T-helper 2 cell treated with Interferon-gamma antibody and Interleukin-4, amounts not matched to agents 5 μg/mL and 100 μg/mL, for 36 hours (primary cell): ENCODE measurements at regions not wholly inside any gene's neighbourhood (a gene's known extent, or its start where the extent isn't known, plus 50 kb on each side); places are given as distances from the start of the nearest gene placed in this dataset.

Experiments used
- DNase-seq: peaks from one replicate; pipeline ENCODE4 v3.0.0; 2021; ENCODE audit warnings: low spot score
- H3K27ac Mint-ChIP-seq: one replicate; pipeline ENCODE4 v1.8.0; 2021; ENCODE audit warnings: mild to moderate bottlenecking, mixed read lengths
- H3K27me3 Mint-ChIP-seq: one replicate; pipeline ENCODE4 v1.8.0; 2021; ENCODE audit warnings: low read depth, mixed read lengths
- H3K36me3 Mint-ChIP-seq: one replicate; pipeline ENCODE4 v1.8.0; 2021; ENCODE audit warnings: low read depth, mixed read lengths
- H3K4me1 Mint-ChIP-seq: one replicate; pipeline ENCODE4 v1.8.0; 2021; ENCODE audit warnings: low read depth, mixed read lengths
- H3K4me3 Mint-ChIP-seq: one replicate; pipeline ENCODE4 v1.8.0; 2022; ENCODE audit warnings: mild to moderate bottlenecking, moderate library complexity, mixed read lengths
- H3K9me3 Mint-ChIP-seq: one replicate; pipeline ENCODE4 v1.8.0; 2021; ENCODE audit warnings: mixed read lengths

GRCh38 chr16:55115506-55115905 lies 184.8 kb downstream of the IRX5 start:
- Mint-ChIP-seq H3K4me1 (no peaks in the 10 kb centered on the region), H3K27ac (no peak overlapping the region), H3K4me3 (no peak overlapping the region), H3K9me3 (no peaks in the 10 kb centered on the region), H3K27me3 (no peaks in the 10 kb centered on the region), H3K36me3 (no peaks in the 10 kb centered on the region)
- DNase-seq: no peak

DNA sequence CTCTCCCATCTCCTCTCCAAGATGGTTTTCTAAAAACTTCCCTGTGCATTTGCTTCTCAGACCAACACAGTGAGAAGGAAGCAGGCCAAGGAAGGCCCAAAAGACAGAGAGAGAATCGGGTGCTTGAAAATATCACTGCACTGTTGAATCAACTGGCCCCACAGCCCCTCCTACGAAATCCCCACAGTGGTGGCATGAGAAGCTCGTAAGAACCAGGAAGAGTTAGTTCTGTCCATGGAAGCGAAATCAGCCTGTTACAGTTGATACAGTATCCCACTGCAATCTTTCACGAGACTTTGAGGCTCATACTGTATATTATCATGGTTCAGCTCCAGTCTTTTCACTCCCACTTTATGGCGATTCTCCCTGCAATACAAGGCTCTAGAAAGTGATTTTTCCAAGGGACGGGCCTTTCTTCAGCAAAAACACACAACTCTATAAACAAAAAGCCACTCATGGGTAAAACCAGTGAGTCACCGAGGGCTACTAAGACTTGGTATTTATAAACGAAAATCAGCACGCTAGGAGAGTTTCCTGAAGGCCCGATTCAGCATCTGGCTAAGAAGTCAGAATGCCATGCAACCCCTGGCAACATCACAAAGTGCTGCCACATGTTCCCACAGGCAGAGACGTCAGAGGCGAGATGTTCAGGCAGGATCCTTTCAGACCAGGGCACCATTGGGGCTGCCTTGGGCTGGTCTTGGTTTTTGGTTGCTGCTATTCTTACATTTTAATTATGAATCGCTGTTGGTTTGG lies 185.7 kb downstream of the IRX5 start:
- Mint-ChIP-seq H3K27me3 (no peaks in the 10 kb centered on the region), H3K36me3 (no peaks in the 10 kb centered on the region), H3K4me3 (no peak overlapping the region), H3K27ac (no peak overlapping the region), H3K9me3 (no peaks in the 10 kb centered on the region), H3K4me1 (no peaks in the 10 kb centered on the region)
- DNase-seq: no peak

GRCh38 chr16:55118701-55119260 lies 188.1 kb downstream of the IRX5 start:
- no peaks in the 10 kb centered on the region for H3K4me1 Mint-ChIP-seq
- H3K36me3 Mint-ChIP-seq: no peaks in the 10 kb centered on the region
- H3K27me3 Mint-ChIP-seq: no peaks in the 10 kb centered on the region
- DNase-seq: no peak
- H3K4me3 Mint-ChIP-seq: no peak overlapping the region
- H3K27ac Mint-ChIP-seq: no peak overlapping the region
- H3K9me3 Mint-ChIP-seq: no peaks in the 10 kb centered on the region

GRCh38 chr16:55120408-55120807 lies 189.7 kb downstream of the IRX5 start:
- no peaks in the 10 kb centered on the region for H3K36me3 Mint-ChIP-seq
- no peaks in the 10 kb centered on the region for H3K4me1 Mint-ChIP-seq
- H3K9me3 Mint-ChIP-seq: no peaks in the 10 kb centered on the region
- H3K27ac Mint-ChIP-seq: no peak overlapping the region
- H3K4me3 Mint-ChIP-seq: no peak overlapping the region
- no peaks in the 10 kb centered on the region for H3K27me3 Mint-ChIP-seq
- no peak for DNase-seq

DNA sequence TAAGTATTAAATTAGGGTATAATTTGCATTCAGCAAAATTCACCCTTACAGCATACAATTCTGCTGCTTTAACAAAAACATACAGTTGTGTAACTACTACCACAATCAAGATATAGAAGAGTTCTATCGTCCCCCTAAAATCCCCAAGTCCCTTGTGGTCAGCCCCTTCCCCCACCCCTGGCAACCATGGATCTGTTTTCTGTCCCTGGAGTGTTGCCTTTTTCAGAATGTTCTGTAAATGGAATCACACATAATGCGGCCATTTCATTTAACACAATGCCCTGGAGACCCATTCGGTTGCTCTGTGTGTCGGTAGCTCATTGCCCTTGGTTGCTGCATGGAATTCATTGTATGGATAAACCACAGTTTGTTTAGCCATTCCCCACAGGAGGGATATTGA lies 190.2 kb downstream of the IRX5 start:
- H3K36me3 Mint-ChIP-seq: no peaks in the 10 kb centered on the region
- H3K4me3 Mint-ChIP-seq: no peak overlapping the region
- H3K27me3 Mint-ChIP-seq: no peaks in the 10 kb centered on the region
- H3K9me3 Mint-ChIP-seq: no peaks in the 10 kb centered on the region
- no peak overlapping the region for H3K27ac Mint-ChIP-seq
- no peaks in the 10 kb centered on the region for H3K4me1 Mint-ChIP-seq
- DNase-seq: no peak

DNA sequence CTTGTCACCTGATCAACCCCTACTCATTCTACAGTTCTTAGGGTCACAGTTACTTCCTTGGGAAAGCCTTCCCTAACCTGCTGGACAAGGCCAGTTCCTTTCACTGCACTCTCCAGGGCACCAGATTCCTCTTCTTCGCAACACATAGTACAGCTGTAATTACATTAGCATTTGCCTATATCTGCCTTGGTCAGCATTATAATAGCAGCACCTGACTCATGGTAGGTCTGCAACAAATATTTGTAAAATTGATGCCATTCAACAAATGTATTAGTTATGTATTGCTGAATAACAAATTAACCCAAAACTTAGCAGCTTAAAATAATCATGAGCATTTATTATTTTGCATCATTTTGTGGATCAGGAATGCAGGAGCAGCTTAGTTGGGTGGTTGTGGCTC lies 193.0 kb downstream of the IRX5 start:
- Mint-ChIP-seq H3K4me3 (no peak overlapping the region), H3K36me3 (no peaks in the 10 kb centered on the region), H3K4me1 (no peaks in the 10 kb centered on the region), H3K9me3 (no peaks in the 10 kb centered on the region), H3K27me3 (no peaks in the 10 kb centered on the region), H3K27ac (no peak overlapping the region)
- DNase-seq: no peak

GRCh38 chr16:55125818-55126385 lies 195.2 kb downstream of the IRX5 start:
- H3K27ac Mint-ChIP-seq: no peak overlapping the region
- no peaks in the 10 kb centered on the region for H3K27me3 Mint-ChIP-seq
- no peak for DNase-seq
- H3K36me3 Mint-ChIP-seq: no peaks in the 10 kb centered on the region
- no peaks in the 10 kb centered on the region for H3K9me3 Mint-ChIP-seq
- H3K4me1 Mint-ChIP-seq: no peaks in the 10 kb centered on the region
- H3K4me3 Mint-ChIP-seq: no peak overlapping the region

DNA sequence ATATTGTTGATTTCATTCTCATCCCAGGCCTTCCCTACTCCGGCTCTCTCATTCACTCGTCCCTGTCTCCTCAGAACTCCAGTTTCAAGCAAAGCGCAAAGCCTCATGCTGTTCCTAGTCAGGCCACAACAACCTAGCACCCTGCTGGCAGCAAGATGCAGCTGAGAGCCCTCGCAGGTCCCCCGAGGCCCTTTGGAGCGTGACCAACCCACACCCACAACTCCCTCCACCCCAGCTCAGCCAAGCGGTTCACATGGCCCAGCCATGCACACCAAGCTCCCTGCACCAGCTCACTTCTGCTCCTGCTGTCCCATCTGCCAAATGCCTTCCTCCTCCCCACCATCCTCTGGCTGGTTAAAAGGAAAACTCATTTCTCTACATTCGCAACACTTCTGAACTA lies 195.8 kb downstream of the IRX5 start:
- Mint-ChIP-seq H3K27ac (no peak overlapping the region), H3K27me3 (no peaks in the 10 kb centered on the region), H3K4me3 (no peak overlapping the region), H3K36me3 (no peaks in the 10 kb centered on the region), H3K4me1 (no peaks in the 10 kb centered on the region), H3K9me3 (no peaks in the 10 kb centered on the region)
- no peak for DNase-seq

- H3K9me3 Mint-ChIP-seq: no peaks in the 10 kb centered on the region
- no peaks in the 10 kb centered on the region for H3K27me3 Mint-ChIP-seq
Observed at GRCh38 chr16:55130456-55130855, 193.5 kb upstream of the IRX6 start.

DNA sequence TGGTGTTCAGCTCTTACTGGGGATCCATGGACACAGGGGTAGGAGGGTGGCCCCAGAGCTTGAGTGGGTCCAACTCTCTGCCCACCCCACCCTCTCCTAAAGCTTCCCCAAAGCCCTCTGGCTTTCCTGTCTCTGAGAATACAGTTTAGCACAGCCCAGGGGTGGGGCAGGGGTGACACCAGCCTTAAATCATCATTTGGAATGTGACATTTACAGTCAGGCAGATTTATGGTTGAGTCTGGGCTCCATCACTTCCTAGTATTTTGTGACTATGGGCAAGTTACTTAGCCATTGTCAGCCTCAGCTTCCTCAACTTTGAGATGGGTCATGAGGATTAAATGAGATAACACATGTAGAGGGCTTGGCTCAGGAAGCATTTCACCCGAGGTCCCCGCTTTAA lies 193.1 kb upstream of the IRX6 start:
- H3K27me3 Mint-ChIP-seq: no peaks in the 10 kb centered on the region
- H3K27ac Mint-ChIP-seq: no peak overlapping the region
- H3K4me3 Mint-ChIP-seq: no peak overlapping the region
- no peaks in the 10 kb centered on the region for H3K36me3 Mint-ChIP-seq
- no peak for DNase-seq
- no peaks in the 10 kb centered on the region for H3K9me3 Mint-ChIP-seq
- H3K4me1 Mint-ChIP-seq: no peaks in the 10 kb centered on the region

More at GRCh38 chr16:55130456-55130855, 193.5 kb upstream of the IRX6 start:
- H3K4me3 Mint-ChIP-seq: no peak overlapping the region
- no peaks in the 10 kb centered on the region for H3K36me3 Mint-ChIP-seq
- DNase-seq: no peak
- H3K4me1 Mint-ChIP-seq: no peaks in the 10 kb centered on the region
- H3K27ac Mint-ChIP-seq: no peak overlapping the region

DNA sequence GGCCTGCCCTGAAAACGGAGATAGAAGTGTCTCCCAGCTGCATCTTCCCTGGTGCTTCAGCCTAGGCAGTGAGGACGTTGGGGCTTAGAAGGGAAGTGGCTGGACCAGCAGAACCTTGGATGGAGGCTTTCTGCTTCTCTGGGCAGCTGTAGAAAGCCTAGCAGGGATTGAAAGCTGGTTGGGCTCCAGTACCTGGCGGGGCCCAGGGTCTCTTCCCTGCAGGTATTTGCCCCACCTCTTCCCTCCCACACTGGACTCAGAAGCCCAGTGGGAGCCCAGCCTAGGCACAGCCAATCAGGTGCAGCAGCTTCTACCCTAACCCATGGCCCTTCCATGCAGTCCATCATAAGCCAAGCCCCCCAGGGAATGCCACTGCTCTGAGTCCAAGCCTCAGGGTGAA lies 190.3 kb upstream of the IRX6 start:
- H3K9me3 Mint-ChIP-seq: no peaks in the 10 kb centered on the region
- no peak for DNase-seq
- H3K27ac Mint-ChIP-seq: no peak overlapping the region
- no peaks in the 10 kb centered on the region for H3K4me1 Mint-ChIP-seq
- no peaks in the 10 kb centered on the region for H3K36me3 Mint-ChIP-seq
- H3K27me3 Mint-ChIP-seq: peaks cover 2% of the 10 kb centered on the region
- H3K4me3 Mint-ChIP-seq: no peak overlapping the region

DNA sequence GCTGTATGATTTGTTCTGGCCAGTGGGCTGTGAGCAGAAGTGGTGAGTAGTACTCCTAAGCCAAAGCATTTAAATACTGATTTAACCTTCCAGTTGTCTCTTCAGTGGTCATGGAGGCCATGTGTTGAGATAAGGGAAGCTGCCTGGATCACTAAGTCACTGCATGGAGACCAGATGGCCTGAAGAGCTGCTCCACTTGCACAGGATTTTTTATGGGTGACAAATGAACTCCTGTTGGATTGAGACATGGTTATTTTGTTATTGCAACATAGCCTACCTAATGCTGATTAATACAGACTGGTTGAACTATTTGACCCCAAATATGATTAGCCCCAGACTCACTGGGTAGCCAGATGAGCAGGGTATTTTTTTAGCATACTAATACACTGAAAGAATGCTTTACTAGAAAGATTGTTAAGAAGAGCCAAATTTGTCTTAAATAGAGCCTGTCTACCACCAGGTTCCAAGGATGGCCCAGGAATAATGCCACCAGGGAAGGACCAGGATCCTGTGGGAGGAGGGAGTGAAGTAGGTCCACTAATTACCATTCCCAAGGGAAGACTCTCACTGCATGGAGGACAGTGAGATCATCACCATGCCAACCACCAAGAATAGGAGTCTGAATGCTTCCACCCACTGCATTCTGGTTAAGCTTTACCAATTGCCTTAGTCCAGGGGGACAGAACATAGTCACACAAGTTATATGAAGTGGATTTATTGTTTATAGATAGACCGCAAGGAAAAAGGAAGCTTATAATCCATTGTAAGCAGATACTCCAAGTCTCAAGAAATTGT lies 187.4 kb upstream of the IRX6 start:
- H3K4me1 Mint-ChIP-seq: no peaks in the 10 kb centered on the region
- no peak overlapping the region for H3K27ac Mint-ChIP-seq
- no peaks in the 10 kb centered on the region for H3K9me3 Mint-ChIP-seq
- DNase-seq: no peak
- no peak overlapping the region for H3K4me3 Mint-ChIP-seq
- no peaks in the 10 kb centered on the region for H3K36me3 Mint-ChIP-seq
- peaks cover 2% of the 10 kb centered on the region for H3K27me3 Mint-ChIP-seq

DNA sequence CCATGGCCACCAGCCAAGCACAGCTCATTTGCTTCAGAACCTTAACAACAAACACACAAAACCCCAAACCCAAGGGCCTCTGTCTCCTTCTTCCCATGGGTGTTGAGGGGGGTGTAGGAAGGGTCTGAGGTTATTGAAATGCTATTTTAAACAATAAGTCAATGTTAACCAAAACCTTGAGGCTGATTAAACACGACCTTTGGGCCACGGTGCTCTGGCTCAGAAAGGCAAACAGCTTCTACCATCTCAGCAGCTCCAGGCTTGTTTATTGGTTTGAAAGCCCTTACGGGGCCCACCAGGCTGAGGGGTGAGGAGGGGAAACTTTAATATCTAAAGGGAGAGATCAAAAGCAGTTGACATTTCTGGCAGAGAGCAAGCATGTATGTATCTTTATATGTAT lies 185.7 kb upstream of the IRX6 start:
- DNase-seq: no peak
- Mint-ChIP-seq H3K4me3 (no peak overlapping the region), H3K36me3 (no peaks in the 10 kb centered on the region), H3K27me3 (peaks cover 2% of the 10 kb centered on the region), H3K9me3 (no peaks in the 10 kb centered on the region), H3K4me1 (no peaks in the 10 kb centered on the region), H3K27ac (no peak overlapping the region)

GRCh38 chr16:55142405-55142804 lies 181.6 kb upstream of the IRX6 start:
- no peaks in the 10 kb centered on the region for H3K4me1 Mint-ChIP-seq

More at GRCh38 chr16:55142405-55142804, 181.6 kb upstream of the IRX6 start:
- H3K36me3 Mint-ChIP-seq: no peaks in the 10 kb centered on the region
- H3K9me3 Mint-ChIP-seq: no peaks in the 10 kb centered on the region
- peaks cover 2% of the 10 kb centered on the region for H3K27me3 Mint-ChIP-seq
- H3K4me3 Mint-ChIP-seq: no peak overlapping the region
- DNase-seq: no peak
- no peak overlapping the region for H3K27ac Mint-ChIP-seq
